GM18508 (cell line): ENCODE measurements at regions not wholly inside any gene's neighbourhood (a gene's known extent, or its start where the extent isn't known, plus 50 kb on each side); places are given as distances from the start of the nearest gene placed in this dataset.
"Not testable (repeated sequence)": the region's sequence is repeated elsewhere in the genome, so short reads cannot be mapped to it uniquely, and the experiment has no call there.

Experiments used
- ATAC-seq: cut with Tn5 transposase; IDR thresholded peaks from one replicate; pipeline ENCODE4 v1.9.1; 2021; ENCODE audit warnings: moderate number of reproducible peaks; ENCODE audit not compliant: insufficient read depth, unreplicated experiment

GRCh38 chr6:167227984-167228383, 63.1 kb upstream of the UNC93A start:
- no peak for ATAC-seq

GRCh38 chr6:167229586-167229985, 61.5 kb upstream of the UNC93A start:
- no peak for ATAC-seq

- ATAC-seq, result no peak
Observed at GRCh38 chr6:167230288-167230687, 60.8 kb upstream of the UNC93A start.

GRCh38 chr6:167232356-167232755, 58.8 kb upstream of the UNC93A start:
- ATAC-seq, result no peak

GRCh38 chr6:167233490-167233889, 57.6 kb upstream of the UNC93A start:
- no peak for ATAC-seq

GRCh38 chr6:167234576-167234975, 56.5 kb upstream of the UNC93A start:
- ATAC-seq, result not testable (repeated sequence)

GRCh38 chr6:167235005-167235404, 56.1 kb upstream of the UNC93A start:
- no peak for ATAC-seq

GRCh38 chr6:167235421-167236238, 55.5 kb upstream of the UNC93A start:
- ATAC-seq, result no peak

GRCh38 chr6:167236239-167236571, 54.9 kb upstream of the UNC93A start:
- ATAC-seq, result no peak

GRCh38 chr6:167237438-167238145, 53.5 kb upstream of the UNC93A start:
- ATAC-seq, result no peak

GRCh38 chr6:167238146-167238693, 52.9 kb upstream of the UNC93A start:
- no peak for ATAC-seq

GRCh38 chr6:167238694-167239467, 52.2 kb upstream of the UNC93A start:
- ATAC-seq, result no peak

GRCh38 chr6:167239470-167239869, 51.6 kb upstream of the UNC93A start:
- not testable (repeated sequence) for ATAC-seq

GRCh38 chr6:167240034-167240541, 51.0 kb upstream of the UNC93A start:
- ATAC-seq, result no peak
